Progenitor cell of endocrine pancreas (in vitro differentiated cells): ENCODE measurements at regions not wholly inside any gene's neighbourhood (a gene's known extent, or its start where the extent isn't known, plus 50 kb on each side); places are given as distances from the start of the nearest gene placed in this dataset.
"Not testable (repeated sequence)": the region's sequence is repeated elsewhere in the genome, so short reads cannot be mapped to it uniquely, and the experiment has no call there.

Source experiments
- DNase-seq: peaks from one replicate; pipeline ENCODE4 v3.0.0; 2021; ENCODE audit warnings: low spot score; ENCODE audit not compliant: unreplicated experiment
- H3K27ac Mint-ChIP-seq: 2 replicates; pipeline ENCODE4 v1.8.0; 2021; ENCODE audit warnings: mild to moderate bottlenecking, moderate library complexity, mixed read lengths
- H3K27me3 Mint-ChIP-seq: 2 replicates; pipeline ENCODE4 v1.8.0; 2021; ENCODE audit warnings: mixed read lengths
- H3K36me3 Mint-ChIP-seq: 2 replicates; pipeline ENCODE4 v1.8.0; 2022; ENCODE audit warnings: mixed read lengths; ENCODE audit not compliant: insufficient read depth
- H3K4me1 Mint-ChIP-seq: 2 replicates; pipeline ENCODE4 v1.8.0; 2021; ENCODE audit warnings: low read depth, mixed read lengths
- H3K4me3 Mint-ChIP-seq: 2 replicates; pipeline ENCODE4 v1.8.0; 2021; ENCODE audit warnings: low read depth, mild to moderate bottlenecking, moderate library complexity, mixed read lengths
- H3K9me3 Mint-ChIP-seq: 2 replicates; pipeline ENCODE4 v1.8.0; 2021; ENCODE audit warnings: low read depth, mixed read lengths
- TF ChIP-seq, protein P1 (sequence below): fragments of 200-600 bp; sonication (generic); IDR thresholded peaks from one replicate; pipeline ENCODE4 v1.5.0; 2021; ENCODE audit warnings: antibody characterized with exemption, mild to moderate bottlenecking; ENCODE audit not compliant: unreplicated experiment

DNA sequence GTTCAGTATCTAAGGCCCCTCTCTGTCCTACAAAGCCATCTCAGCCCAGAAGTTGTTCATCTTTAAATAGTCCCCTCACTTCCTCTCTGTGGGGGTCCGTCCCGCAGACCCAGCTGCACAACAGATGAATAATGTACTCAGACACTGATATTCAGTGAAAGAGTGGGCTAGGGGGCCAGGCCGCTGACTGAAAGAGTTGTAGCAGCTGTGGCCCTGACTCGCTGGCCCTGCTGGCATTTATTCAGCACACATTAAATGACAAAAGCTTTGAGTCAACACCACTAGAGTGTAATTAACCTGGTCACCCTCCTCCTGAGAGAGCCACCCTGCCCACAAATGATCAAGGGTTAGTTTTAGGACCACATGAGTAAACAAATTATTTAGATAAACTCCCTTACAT lies 76.3 kb downstream of the MED10 start:
- Mint-ChIP-seq H3K4me1 (no peaks in the 10 kb centered on the region), H3K9me3 (peaks cover 15% of the 10 kb centered on the region), H3K4me3 (no peak overlapping the region), H3K36me3 (peaks cover 1% of the 10 kb centered on the region), H3K27ac (no peak overlapping the region), H3K27me3 (peaks cover 16% of the 10 kb centered on the region)
- TF ChIP-seq, protein P1, sequence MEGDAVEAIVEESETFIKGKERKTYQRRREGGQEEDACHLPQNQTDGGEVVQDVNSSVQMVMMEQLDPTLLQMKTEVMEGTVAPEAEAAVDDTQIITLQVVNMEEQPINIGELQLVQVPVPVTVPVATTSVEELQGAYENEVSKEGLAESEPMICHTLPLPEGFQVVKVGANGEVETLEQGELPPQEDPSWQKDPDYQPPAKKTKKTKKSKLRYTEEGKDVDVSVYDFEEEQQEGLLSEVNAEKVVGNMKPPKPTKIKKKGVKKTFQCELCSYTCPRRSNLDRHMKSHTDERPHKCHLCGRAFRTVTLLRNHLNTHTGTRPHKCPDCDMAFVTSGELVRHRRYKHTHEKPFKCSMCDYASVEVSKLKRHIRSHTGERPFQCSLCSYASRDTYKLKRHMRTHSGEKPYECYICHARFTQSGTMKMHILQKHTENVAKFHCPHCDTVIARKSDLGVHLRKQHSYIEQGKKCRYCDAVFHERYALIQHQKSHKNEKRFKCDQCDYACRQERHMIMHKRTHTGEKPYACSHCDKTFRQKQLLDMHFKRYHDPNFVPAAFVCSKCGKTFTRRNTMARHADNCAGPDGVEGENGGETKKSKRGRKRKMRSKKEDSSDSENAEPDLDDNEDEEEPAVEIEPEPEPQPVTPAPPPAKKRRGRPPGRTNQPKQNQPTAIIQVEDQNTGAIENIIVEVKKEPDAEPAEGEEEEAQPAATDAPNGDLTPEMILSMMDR: no peak
- DNase-seq: no peak

DNA sequence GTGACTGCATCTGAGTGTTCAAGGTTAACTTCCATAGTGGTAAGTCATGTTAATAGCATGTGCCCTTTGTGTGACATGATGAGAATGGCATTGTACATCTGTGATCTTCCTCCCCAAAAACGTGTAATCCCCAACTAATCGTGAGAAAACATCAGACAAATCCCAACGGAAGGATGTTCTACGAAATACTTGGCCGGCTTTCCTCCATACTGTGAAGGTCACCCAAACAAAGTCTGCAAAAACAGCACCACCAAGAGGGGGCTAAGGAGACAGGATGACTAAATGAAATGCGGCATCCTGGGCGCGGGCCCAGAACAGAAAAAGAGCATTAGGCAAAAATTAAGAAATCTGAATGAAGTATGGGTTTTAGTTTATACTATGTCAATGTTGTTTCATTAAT lies 81.8 kb downstream of the MED10 start:
- no peaks in the 10 kb centered on the region for H3K27me3 Mint-ChIP-seq

DNA sequence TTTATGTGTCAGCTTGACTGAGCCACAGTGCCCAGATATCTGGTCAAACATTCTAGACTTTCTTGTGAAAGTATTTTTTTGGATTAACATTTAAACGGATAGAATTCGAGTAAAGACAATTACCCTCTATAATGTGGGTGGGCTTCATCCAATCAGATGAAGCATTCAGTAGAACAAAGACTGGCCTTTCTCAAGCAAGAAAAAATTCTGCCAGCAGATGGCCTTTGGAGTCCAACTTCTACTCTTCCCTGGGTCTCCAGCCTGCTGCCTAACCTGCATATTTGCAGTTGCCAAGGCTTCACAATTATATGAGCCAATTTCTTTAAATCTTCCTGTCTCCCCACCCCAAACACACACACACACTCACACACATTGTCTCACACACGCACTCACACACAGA lies 86.4 kb downstream of the MED10 start:
- H3K36me3 Mint-ChIP-seq: no peaks in the 10 kb centered on the region
- peaks cover 6% of the 10 kb centered on the region for H3K27me3 Mint-ChIP-seq
- no peak for DNase-seq
- TF ChIP-seq, protein P1: peak; percentile 43
- H3K4me3 Mint-ChIP-seq: no peak overlapping the region
- H3K9me3 Mint-ChIP-seq: peaks cover 10% of the 10 kb centered on the region
- no peaks in the 10 kb centered on the region for H3K4me1 Mint-ChIP-seq
- no peak overlapping the region for H3K27ac Mint-ChIP-seq

More for the DNA sequence above, 81.8 kb downstream of the MED10 start:
- peaks cover 1% of the 10 kb centered on the region for H3K36me3 Mint-ChIP-seq
- DNase-seq: no peak
- no peak overlapping the region for H3K4me3 Mint-ChIP-seq
- peaks cover 16% of the 10 kb centered on the region for H3K9me3 Mint-ChIP-seq
- no peaks in the 10 kb centered on the region for H3K4me1 Mint-ChIP-seq
- H3K27ac Mint-ChIP-seq: no peak overlapping the region
- TF ChIP-seq, protein P1: no peak

DNA sequence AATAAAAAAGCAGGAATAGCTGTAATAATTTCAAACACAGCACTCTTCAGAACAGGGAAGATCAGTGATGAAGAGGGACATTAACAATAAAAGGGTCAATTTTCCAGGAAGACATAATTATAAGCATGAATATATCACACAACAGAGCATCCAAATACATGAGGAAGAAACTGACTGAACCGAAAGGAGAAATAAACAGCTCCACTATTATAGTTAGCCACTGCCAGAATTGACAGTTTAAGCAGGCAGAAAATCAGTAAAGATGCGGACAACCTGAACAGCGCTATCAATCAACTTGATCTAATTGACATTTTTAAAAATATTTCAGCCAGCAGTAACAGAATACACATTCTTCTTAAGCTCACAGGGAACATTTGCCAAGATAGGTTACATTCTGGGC lies 89.1 kb downstream of the MED10 start:
- no peak for DNase-seq
- Mint-ChIP-seq H3K4me3 (no peak overlapping the region), H3K27ac (no peak overlapping the region), H3K9me3 (peaks cover 7% of the 10 kb centered on the region), H3K27me3 (peaks cover 6% of the 10 kb centered on the region), H3K36me3 (no peaks in the 10 kb centered on the region), H3K4me1 (no peaks in the 10 kb centered on the region)
- TF ChIP-seq, protein P1: no peak

DNA sequence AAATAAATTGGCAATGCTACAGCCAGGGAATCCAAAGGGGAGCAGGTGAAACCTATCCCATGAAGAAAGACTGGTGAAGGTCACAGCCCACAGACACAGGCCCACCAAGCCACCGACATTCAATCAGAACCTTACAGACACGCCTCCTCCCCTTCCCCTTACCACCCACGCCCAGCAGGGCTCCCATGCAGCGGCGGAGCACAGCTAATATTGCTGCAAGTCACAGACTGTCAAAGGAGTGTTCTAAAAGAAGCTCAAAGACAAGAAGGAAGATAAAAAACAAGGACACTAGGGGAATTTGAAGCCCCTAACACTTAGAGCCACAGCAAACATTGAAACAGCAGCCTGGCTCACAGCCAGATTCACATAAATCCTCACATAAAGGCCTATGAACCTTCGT lies 91.2 kb downstream of the MED10 start:
- H3K27me3 Mint-ChIP-seq: peaks cover 6% of the 10 kb centered on the region
- H3K36me3 Mint-ChIP-seq: no peaks in the 10 kb centered on the region
- H3K9me3 Mint-ChIP-seq: no peaks in the 10 kb centered on the region
- TF ChIP-seq, protein P1: peak; percentile 9
- no peak for DNase-seq
- no peak overlapping the region for H3K4me3 Mint-ChIP-seq
- no peak overlapping the region for H3K27ac Mint-ChIP-seq
- no peaks in the 10 kb centered on the region for H3K4me1 Mint-ChIP-seq

DNA sequence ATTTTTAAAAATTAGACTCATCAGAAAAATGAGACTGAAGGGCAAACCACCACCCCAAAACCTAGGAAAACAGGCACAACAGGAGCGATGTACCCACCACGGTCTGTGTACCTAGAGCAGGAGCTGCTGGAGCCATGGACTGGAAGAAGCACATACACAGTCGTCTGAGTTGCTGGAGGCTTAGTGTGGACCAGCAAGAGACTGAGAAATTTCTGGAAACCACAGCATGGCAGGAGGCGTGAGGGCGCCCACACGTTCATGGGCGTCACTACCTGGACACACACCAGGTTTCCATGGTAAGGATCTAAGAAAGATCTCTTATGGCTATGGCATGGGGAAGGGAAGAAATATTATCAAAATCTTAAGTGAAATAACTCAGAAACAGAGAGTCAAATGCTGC lies 91.9 kb downstream of the MED10 start:
- H3K27ac Mint-ChIP-seq: no peak overlapping the region
- no peaks in the 10 kb centered on the region for H3K4me1 Mint-ChIP-seq
- peaks cover 9% of the 10 kb centered on the region for H3K27me3 Mint-ChIP-seq
- DNase-seq: no peak
- no peaks in the 10 kb centered on the region for H3K9me3 Mint-ChIP-seq
- H3K36me3 Mint-ChIP-seq: no peaks in the 10 kb centered on the region
- TF ChIP-seq, protein P1: no peak
- no peak overlapping the region for H3K4me3 Mint-ChIP-seq

DNA sequence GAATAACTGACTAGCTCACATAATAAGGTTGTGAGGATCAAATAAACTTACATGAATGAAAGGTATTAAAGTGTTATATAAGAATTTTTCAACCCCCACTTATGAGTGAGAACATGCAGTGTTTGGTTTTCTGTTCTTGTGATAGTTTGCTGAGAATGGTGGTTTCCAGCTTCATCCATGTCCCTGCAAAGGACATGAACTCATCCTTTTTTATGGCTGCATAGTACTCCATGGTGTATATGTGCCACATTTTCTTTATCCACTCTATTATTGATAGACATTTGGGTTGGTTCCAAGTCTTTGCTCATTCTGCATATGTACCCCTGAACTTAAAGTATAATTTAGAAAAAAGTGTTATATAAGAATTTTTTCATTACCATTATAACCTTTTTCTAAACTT lies 93.9 kb downstream of the MED10 start:
- H3K36me3 Mint-ChIP-seq, H3K9me3 Mint-ChIP-seq, H3K4me1 Mint-ChIP-seq, H3K27ac Mint-ChIP-seq, DNase-seq, H3K4me3 Mint-ChIP-seq, H3K27me3 Mint-ChIP-seq: not testable (repeated sequence)
